K562 (cell line): ENCODE measurements at regions not wholly inside any gene's neighbourhood (a gene's known extent, or its start where the extent isn't known, plus 50 kb on each side); places are given as distances from the start of the nearest gene placed in this dataset.

Source experiments
- CCNT2 ChIP-seq: IDR thresholded peaks from 2 replicates; pipeline ENCODE4 v1.6.1; 2011; ENCODE audit warnings: borderline replicate concordance, low read depth, mild to moderate bottlenecking, moderate library complexity, mixed read lengths, low read length; ENCODE audit not compliant: insufficient read length; ENCODE audit errors: extremely low read depth
- ELF1 ChIP-seq: fragments of 200-800 bp; sonication (Bioruptor generic); IDR thresholded peaks from 2 replicates; pipeline ENCODE4 v1.6.1; 2016; ENCODE audit warnings: missing genetic modification characterization, missing compliant biosample characterization
- FOSL1 ChIP-seq: fragments of 200-800 bp; sonication (Bioruptor generic); conservative IDR thresholded peaks from 2 replicates; pipeline ENCODE4 v1.6.1; 2016; ENCODE audit warnings: missing genetic modification characterization, missing compliant biosample characterization
- HDAC2 ChIP-seq: fragments of 450-650 bp; IDR thresholded peaks from 2 replicates; pipeline ENCODE4 v1.6.1; 2016; ENCODE audit warnings: mild to moderate bottlenecking
- POLR2A ChIP-seq: fragments of 450-650 bp; conservative IDR thresholded peaks from 2 replicates; pipeline ENCODE4 v1.6.1; 2016
- RFX5 ChIP-seq: IDR thresholded peaks from 2 replicates; pipeline ENCODE4 v1.6.1; 2011; ENCODE audit warnings: low read depth, mild to moderate bottlenecking, improper control_type of control experiment, low read length
- SMARCA5 ChIP-seq: fragments of 450-650 bp; IDR thresholded peaks from 2 replicates; pipeline ENCODE4 v1.6.1; 2016
- TCF3 ChIP-seq: sonication (generic); formaldehyde crosslinking; IDR thresholded peaks from 2 replicates; pipeline ENCODE4 v1.4.0; 2020; ENCODE audit warnings: mild to moderate bottlenecking, missing genetic modification reagents
- YY1 ChIP-seq, 3 experiments: IDR thresholded peaks; 2 replicates each; pipeline ENCODE4 v1.6.1; 2011; ENCODE audit warnings: low read length in 2 of 3, mild to moderate bottlenecking in 2 of 3, moderate library complexity in 2 of 3, borderline replicate concordance in 1 of 3, control low read depth in 1 of 3, low read depth in 1 of 3; ENCODE audit not compliant: insufficient read depth in 3 of 3, insufficient replicate concordance in 2 of 3, control insufficient read depth in 1 of 3, insufficient read length in 1 of 3; ENCODE audit errors: extremely low read depth in 1 of 3
- ZC3H4 ChIP-seq: sonication (generic); formaldehyde crosslinking; IDR thresholded peaks from 2 replicates; pipeline ENCODE4 v1.9.0; 2021; ENCODE audit warnings: missing genetic modification reagents, borderline replicate concordance
- ZNF224 ChIP-seq: sonication (generic); formaldehyde crosslinking; IDR thresholded peaks from 2 replicates; pipeline ENCODE4 v1.8.0; 2022; ENCODE audit warnings: mild to moderate bottlenecking, missing genetic modification reagents
- ZNF232 ChIP-seq: sonication (generic); formaldehyde crosslinking; IDR thresholded peaks from 2 replicates; pipeline ENCODE4 v1.8.0; 2022; ENCODE audit warnings: mild to moderate bottlenecking, missing genetic modification reagents
- ZZZ3 ChIP-seq: fragments of 450-650 bp; IDR thresholded peaks from 2 replicates; pipeline ENCODE4 v1.6.1; 2016; ENCODE audit warnings: antibody characterized with exemption, mild to moderate bottlenecking, moderate library complexity
- TF ChIP-seq, protein P1 (sequence below), 3 experiments: IDR thresholded peaks in 2 of 3; conservative IDR thresholded peaks in 1 of 3; 2 replicates each; pipeline ENCODE4 v1.5.1; 2011 to 2012; ENCODE audit warnings: low read length in 3 of 3, mild to moderate bottlenecking in 3 of 3, control low read depth in 2 of 3, improper control_type of control experiment in 1 of 3, inconsistent platforms in 1 of 3, low read depth in 1 of 3, mixed read lengths in 1 of 3, moderate library complexity in 1 of 3; ENCODE audit not compliant: insufficient read depth in 2 of 3

GRCh38 chr16:80344570-80344969 is 196.2 kb upstream of the DYNLRB2 start:
- TF ChIP-seq CCNT2 (no peak), ZZZ3 (no peak), TCF3 (CRISPR knock-in tag) (no peak), POLR2A (no peak), ZNF232 (no peak), FOSL1 (no peak), HDAC2 (no peak), ELF1 (tag) (no peak), ZC3H4 (no peak), ZNF224 (no peak), YY1 (IDR thresholded peaks at IDR 0.05; ENCODE audit: borderline replicate concordance in 1 of 3, control insufficient read depth in 1 of 3, extremely low read depth in 1 of 3, insufficient read depth in 3 of 3, insufficient read length in 1 of 3, insufficient replicate concordance in 2 of 3, low read depth in 1 of 3, low read length in 2 of 3) (no peak), RFX5 (no peak), SMARCA5 (no peak)
- TF ChIP-seq, protein P1, sequence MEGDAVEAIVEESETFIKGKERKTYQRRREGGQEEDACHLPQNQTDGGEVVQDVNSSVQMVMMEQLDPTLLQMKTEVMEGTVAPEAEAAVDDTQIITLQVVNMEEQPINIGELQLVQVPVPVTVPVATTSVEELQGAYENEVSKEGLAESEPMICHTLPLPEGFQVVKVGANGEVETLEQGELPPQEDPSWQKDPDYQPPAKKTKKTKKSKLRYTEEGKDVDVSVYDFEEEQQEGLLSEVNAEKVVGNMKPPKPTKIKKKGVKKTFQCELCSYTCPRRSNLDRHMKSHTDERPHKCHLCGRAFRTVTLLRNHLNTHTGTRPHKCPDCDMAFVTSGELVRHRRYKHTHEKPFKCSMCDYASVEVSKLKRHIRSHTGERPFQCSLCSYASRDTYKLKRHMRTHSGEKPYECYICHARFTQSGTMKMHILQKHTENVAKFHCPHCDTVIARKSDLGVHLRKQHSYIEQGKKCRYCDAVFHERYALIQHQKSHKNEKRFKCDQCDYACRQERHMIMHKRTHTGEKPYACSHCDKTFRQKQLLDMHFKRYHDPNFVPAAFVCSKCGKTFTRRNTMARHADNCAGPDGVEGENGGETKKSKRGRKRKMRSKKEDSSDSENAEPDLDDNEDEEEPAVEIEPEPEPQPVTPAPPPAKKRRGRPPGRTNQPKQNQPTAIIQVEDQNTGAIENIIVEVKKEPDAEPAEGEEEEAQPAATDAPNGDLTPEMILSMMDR (IDR thresholded peaks at IDR 0.05 in 2 of 3, conservative IDR thresholded peaks at IDR 0.05 in 1 of 3; ENCODE audit: insufficient read depth in 2 of 3, low read depth in 1 of 3, low read length in 3 of 3), result no peak
